ENCODE measurements at regions not wholly inside any gene's neighbourhood (a gene's known extent, or its start where the extent isn't known, plus 50 kb on each side); places are given as distances from the start of the nearest gene placed in this dataset.

DNA sequence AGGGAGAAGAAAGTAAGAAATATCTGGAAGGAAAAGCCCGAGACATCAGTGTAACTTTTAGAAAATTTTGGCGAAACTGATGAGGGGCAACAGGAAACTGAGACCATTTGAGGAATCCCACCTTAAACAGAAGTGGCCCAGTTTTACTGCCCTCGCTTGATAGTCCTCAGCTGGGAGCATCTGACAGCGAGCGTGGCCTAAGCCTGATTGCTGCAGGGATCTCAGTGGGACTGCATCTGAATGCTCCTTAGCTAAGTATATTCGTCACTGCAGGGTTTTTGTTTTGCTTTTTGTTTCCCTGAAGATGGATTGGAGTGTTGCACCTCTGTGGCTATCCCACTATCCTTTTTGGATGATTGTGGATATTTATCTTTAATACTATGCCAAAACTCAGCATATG, 262.7 kb upstream of the KLHL1 start:
- no peak for DNase-seq
- no peak for ATAC-seq
- H3K4me1 Mint-ChIP-seq: no peaks in the 10 kb centered on the region
- H3K4me3 Mint-ChIP-seq: no peak overlapping the region
- H3K27me3 Mint-ChIP-seq: no peaks in the 10 kb centered on the region
- peaks cover 0 to 3% of the 10 kb centered on the region in 2 donors for H3K9me3 Mint-ChIP-seq
- no peak overlapping the region for H3K27ac Mint-ChIP-seq

DNA sequence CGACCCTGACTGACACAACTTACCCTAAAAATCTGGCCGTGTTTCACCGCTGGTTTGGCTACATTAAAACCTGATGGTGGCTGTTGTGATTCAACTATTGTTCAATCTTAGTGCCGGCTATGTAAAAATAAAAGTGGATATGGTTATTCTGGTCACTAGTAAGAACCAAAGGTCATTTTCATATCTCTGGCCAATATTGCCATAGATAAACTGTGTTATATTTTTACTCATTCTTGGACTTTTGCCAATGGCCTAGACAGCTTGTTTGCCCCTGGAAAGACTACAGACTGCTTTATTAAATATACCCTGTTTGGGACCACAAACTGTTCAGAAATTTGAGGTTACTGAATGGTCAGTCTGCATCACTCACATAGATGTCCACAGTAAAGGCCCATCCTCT, 258.5 kb upstream of the KLHL1 start:
- Mint-ChIP-seq H3K9me3 (peaks cover 0 to 4% of the 10 kb centered on the region in 2 donors), H3K4me3 (no peak overlapping the region)

DNA sequence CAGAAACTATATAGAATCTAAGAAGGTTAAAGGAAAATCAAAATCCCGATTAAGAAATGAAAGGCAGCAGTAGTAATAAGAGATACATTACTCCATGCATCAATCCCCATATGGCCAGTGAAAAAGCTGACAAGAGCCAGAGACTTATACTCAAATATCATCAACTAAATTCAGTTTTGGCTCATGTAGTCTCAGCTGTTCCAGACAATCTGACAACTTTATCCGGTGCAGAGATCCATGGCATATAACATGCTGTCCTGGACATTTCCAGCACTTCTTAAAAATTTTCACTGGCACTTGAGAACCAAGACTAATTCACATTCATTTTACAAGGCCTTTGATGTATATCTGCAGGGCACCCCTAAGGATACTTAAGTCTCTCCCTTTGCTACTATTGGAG, 255.7 kb upstream of the KLHL1 start:
- ATAC-seq (no peak), DNase-seq (no peak)
- H3K4me3 Mint-ChIP-seq: no peak overlapping the region
- H3K27me3 Mint-ChIP-seq: no peaks in the 10 kb centered on the region
- no peak overlapping the region for H3K27ac Mint-ChIP-seq
- H3K9me3 Mint-ChIP-seq: peaks cover 2 to 4% of the 10 kb centered on the region in 2 donors
- H3K4me1 Mint-ChIP-seq: no peaks in the 10 kb centered on the region

More for the DNA sequence above, 258.5 kb upstream of the KLHL1 start:
- no peak for DNase-seq
- Mint-ChIP-seq H3K27me3 (no peaks in the 10 kb centered on the region), H3K4me1 (no peaks in the 10 kb centered on the region), H3K27ac (no peak overlapping the region)
- ATAC-seq: no peak

DNA sequence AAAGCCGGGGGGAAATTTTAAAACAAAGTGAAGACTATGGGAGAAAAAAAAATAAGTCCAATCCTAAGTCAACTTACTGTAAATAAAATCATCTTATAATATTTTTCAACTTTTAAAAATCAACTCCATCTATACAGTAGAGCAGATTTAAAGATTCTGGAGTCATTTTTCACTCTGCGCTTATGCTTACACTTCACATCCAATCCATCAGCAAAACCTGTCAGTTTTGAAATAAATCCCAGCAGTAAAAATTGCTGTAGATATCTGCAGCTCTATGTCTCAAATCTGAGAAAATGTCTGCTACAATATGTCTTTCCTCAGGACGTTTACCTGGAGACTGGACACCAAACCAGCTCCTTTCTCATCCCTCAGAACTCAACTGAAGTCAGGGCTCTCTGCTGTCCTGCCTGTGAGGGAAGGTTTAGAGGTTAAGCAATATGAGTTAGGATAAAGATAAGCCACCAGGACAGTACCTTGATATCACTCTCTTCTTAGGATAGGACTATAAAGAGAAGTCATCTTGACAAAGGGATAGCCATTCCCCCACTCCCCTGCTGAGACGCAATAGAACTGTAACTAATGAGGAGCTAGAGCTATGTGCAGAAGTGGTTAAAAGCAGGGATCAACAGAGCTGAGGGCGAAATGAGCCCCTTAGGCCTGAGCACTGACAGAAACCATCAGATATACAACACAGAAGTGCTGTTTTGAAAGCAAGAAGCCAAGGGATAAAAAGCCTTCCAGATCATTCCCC, 254.7 kb upstream of the KLHL1 start:
- ATAC-seq (no peak), DNase-seq (no peak)
- Mint-ChIP-seq H3K4me1 (no peaks in the 10 kb centered on the region), H3K27ac (no peak overlapping the region), H3K27me3 (no peaks in the 10 kb centered on the region), H3K9me3 (peaks cover 4 to 6% of the 10 kb centered on the region in 2 donors), H3K4me3 (no peak overlapping the region)

DNA sequence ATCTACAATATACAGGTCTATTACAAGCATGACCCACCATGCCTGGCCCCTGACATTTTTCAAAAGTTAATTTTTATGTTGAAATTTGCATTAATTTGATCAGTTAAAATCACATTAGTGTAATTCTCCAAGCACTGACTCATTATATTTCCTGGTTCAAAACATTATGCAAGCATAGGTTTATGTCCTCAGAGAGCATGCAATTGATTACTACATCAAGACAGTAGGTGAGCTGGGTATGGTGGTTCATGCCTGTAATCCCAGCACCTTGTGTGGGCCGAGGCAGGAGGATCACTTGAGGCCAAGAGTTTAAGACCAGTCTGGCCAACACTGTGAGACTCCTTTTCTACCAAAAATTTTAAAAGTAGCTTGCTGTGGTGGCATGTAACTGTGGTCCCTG, 248.8 kb upstream of the KLHL1 start:
- Mint-ChIP-seq H3K4me1 (no peaks in the 10 kb centered on the region), H3K27me3 (no peaks in the 10 kb centered on the region), H3K27ac (no peak overlapping the region), H3K4me3 (no peak overlapping the region), H3K9me3 (peaks cover 4 to 13% of the 10 kb centered on the region in 2 donors)
- DNase-seq (no peak), ATAC-seq (no peak)

DNA sequence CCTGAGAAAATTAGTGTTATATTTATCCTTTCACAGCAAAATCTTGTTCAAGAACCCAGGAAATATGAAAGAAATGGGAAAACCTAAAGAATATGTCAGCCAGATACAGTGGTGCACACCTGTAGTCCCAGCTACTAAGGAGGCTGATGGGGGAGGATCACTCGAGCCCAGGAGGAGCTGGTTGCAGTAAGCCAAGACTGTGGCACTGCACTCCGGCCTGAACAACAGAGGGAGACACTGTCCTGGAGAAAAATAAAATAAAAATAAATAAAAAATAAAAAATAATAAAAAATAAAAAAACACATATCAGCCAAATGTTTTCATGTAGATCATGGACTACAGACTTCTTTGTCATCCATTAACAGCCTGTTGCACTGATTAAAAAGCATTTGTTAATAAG, 244.8 kb upstream of the KLHL1 start:
- H3K4me1 Mint-ChIP-seq: no peaks in the 10 kb centered on the region
- H3K27me3 Mint-ChIP-seq: no peaks in the 10 kb centered on the region
- DNase-seq (no peak), ATAC-seq (no peak)
- H3K4me3 Mint-ChIP-seq: no peak overlapping the region
- peaks cover 4 to 7% of the 10 kb centered on the region in 2 donors for H3K9me3 Mint-ChIP-seq
- H3K27ac Mint-ChIP-seq: no peak overlapping the region

DNA sequence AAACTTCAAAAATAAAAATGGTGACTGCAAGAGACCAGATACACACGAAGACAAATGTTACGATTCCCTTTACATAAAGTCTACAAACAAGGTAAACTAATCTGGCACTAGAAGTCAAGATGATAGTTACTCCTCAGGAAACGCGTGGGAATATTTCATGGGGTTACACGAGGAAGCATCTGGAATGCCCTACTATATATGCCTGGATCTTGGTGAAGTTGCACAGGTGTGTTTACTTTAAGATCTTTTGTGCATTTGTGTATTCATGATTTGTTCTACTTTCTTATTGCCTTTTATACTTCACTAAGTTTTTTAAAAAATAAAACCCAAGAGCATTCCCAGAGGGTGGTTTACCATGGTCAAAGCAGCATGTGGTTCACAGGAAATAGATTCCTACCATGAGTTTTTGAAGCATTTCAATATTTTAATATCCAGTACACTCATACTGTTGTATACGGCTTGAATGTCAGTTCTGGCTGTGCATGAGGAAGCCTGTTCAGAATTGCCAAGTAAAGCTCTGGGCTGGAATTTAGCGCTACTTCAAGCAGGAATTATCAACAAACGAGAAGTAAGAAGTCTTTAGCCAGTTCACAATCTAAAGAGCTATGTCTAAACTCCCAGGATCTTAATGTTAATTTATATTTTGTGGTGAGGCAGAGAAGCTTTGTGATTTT, 239.8 kb upstream of the KLHL1 start:
- ATAC-seq (no peak), DNase-seq (no peak)
- H3K27me3 Mint-ChIP-seq: no peaks in the 10 kb centered on the region
- no peak overlapping the region for H3K27ac Mint-ChIP-seq
- H3K4me3 Mint-ChIP-seq: no peak overlapping the region
- H3K9me3 Mint-ChIP-seq: peaks cover 0 to 9% of the 10 kb centered on the region in 2 donors
- H3K4me1 Mint-ChIP-seq: no peaks in the 10 kb centered on the region

DNA sequence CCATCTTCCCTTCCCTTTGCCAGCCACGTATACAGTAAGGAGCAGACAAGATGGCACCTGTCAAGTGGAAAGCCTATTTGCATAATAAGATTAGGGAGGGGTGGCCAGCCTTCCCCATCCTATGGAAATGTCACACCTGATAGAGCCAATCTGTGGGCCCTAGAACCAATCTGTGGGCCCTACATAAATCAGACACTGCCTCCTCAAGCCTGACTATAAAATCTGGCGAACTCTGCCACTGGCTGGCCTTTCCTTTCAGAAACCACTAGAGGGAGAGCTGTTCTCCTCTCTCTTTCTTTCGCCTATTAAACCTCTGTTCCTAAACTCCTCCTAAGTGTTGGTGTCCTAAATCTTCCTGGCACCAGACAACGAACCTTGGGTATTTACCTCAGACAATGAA, 231.5 kb upstream of the KLHL1 start:
- Mint-ChIP-seq H3K27me3 (no peaks in the 10 kb centered on the region), H3K27ac (no peak overlapping the region), H3K4me1 (no peaks in the 10 kb centered on the region), H3K4me3 (no peak overlapping the region), H3K9me3 (peaks cover 5 to 7% of the 10 kb centered on the region in 2 donors)
- DNase-seq (no peak), ATAC-seq (no peak)

DNA sequence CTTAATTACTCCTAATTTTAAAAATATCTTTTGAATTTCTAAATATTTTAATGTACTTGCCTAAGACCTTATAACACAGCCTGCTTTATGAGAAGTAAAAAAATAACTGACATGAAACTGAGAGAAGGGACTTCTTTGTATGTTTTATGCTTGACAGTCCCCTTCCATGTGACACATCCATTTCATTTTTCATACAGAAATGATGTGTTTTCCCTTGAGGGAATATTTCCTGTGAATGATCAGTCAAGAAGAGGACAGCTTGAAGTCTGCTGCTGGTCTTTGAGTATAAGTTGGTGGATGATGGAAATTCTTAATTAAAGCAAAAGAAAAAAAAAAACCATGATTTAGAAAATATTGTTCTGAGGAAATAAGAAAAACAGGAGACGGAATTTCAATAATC, 230.4 kb upstream of the KLHL1 start:
- ATAC-seq: no peak
- Mint-ChIP-seq H3K9me3 (peaks cover 5 to 7% of the 10 kb centered on the region in 2 donors), H3K4me3 (no peak overlapping the region)

DNA sequence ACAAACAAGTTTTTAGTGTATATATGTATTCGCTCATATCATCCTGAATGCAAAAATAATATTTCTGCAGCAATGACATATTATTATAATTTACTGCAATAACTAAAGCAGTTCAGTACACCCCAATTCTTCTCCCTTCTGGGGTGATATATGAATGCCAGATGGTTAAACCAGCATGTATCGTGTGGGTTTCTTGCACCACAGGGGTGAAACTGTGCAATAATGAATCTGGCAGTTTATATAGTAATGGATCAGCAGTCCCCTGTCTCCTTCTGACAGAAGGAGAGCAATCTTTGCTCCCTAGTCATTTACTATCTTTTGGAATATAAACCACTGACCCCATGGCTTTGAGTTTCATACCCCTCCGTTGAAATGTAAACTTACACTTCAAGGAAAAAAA, 228.6 kb upstream of the KLHL1 start:
- no peaks in the 10 kb centered on the region for H3K4me1 Mint-ChIP-seq
- no peak for DNase-seq
- H3K27ac Mint-ChIP-seq: no peak overlapping the region
- H3K4me3 Mint-ChIP-seq: no peak overlapping the region
- H3K9me3 Mint-ChIP-seq: peaks cover 5% of the 10 kb centered on the region in 2 donors
- H3K27me3 Mint-ChIP-seq: no peaks in the 10 kb centered on the region
- ATAC-seq: no peak

More for the DNA sequence above, 230.4 kb upstream of the KLHL1 start:
- Mint-ChIP-seq H3K27me3 (no peaks in the 10 kb centered on the region), H3K4me1 (no peaks in the 10 kb centered on the region), H3K27ac (no peak overlapping the region)
- no peak for DNase-seq

DNA sequence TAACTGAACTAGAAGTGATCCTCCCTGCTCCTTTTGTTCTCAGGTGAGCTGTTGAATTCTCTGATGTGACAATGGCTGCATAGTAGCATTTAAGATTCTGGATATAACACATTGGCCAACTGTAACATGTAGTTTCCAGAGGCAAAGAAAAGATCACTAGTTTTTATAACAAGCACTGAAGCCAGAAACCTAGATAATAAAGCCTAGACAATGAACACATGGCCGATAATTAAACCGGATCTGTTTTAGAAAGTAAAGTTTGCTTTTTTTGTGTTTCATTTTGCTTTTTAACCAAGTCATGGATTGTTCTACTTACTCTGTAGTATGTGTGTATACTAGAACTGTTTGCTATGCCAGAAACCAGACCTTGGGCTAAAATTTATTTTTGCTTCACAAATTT, 225.5 kb upstream of the KLHL1 start:
- DNase-seq (no peak), ATAC-seq (no peak)
- peaks cover 5% of the 10 kb centered on the region in 2 donors for H3K9me3 Mint-ChIP-seq
- H3K4me3 Mint-ChIP-seq: no peak overlapping the region
- no peaks in the 10 kb centered on the region for H3K27me3 Mint-ChIP-seq
- no peak overlapping the region for H3K27ac Mint-ChIP-seq
- H3K4me1 Mint-ChIP-seq: no peaks in the 10 kb centered on the region

DNA sequence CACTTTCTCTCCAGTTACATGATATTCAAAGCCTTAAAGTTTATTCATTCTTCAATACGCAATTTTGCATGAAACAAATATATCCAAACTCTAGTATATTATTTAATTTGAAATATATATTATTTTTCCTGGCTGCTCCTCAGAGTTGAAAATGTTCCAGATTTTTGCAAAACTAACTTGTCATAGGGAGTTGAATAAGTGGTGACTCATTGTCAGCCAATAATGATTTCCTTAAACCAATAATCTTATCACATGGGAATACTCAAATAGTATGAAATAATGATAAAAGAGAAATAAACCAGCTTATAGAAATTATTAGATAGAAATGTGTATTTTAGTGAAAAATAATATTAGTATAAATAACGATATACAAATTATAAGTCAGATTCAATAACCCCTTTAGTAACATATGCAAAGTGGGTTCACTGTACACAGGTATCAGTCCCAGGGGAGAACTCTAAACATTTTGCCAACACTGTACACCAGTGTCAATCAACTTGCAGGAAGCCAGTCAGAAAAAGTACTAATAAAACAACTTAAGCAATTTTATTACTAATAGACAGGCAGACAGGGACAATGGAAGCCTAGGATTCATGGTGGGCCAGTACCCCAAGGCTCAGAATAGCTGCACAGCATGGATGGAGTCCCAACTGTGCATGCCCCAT, 222.6 kb upstream of the KLHL1 start:
- DNase-seq (no peak), ATAC-seq (no peak)
- no peak overlapping the region for H3K4me3 Mint-ChIP-seq
- no peak overlapping the region for H3K27ac Mint-ChIP-seq
- no peaks in the 10 kb centered on the region for H3K27me3 Mint-ChIP-seq
- no peaks in the 10 kb centered on the region for H3K4me1 Mint-ChIP-seq
- H3K9me3 Mint-ChIP-seq: peaks cover 0 to 12% of the 10 kb centered on the region in 2 donors

DNA sequence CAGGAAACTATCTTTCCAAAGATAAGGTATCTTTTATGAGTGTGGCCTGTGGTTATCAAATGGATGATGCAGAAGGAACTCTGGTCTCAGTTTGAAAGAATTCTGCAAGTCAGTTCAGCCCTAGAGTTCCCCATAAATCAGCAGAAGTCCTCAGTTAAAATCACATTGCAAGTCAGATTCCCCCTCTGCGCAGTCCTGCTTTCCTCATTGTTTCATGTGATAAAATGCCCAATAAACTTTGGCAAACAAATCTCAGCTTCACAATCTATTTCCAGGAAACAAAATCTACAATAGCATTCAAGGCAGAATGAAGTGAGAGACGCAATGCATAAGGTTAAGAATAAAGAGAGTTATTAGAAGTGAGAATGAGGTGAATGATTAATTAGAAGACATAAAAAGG, 216.3 kb upstream of the KLHL1 start:
- no peaks in the 10 kb centered on the region for H3K4me1 Mint-ChIP-seq
- ATAC-seq: no peak

DNA sequence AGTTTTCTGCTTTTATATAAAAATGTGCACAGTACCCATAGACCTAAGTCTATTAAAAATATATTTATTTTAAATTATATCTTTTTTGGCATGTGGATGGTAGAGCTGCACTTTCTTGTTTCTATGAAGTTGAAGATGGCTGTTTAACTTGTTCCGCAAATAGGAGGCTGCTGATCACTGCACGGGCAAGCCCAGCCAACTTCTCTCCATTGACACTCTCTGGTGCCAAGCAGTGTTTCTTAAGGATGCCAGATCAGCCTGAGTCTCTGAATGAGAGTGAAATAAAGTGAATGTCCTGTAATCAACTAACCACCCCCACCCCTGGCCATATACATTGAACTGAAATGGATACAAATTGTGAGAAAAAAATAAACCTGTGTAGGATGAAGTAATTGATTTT, 202.9 kb upstream of the KLHL1 start:
- H3K4me3 Mint-ChIP-seq: no peak overlapping the region
- H3K4me1 Mint-ChIP-seq: no peaks in the 10 kb centered on the region
- no peak overlapping the region for H3K27ac Mint-ChIP-seq
- no peaks in the 10 kb centered on the region for H3K27me3 Mint-ChIP-seq
- ATAC-seq (no peak), DNase-seq (no peak)
- no peaks in the 10 kb centered on the region for H3K9me3 Mint-ChIP-seq

More for the DNA sequence above, 216.3 kb upstream of the KLHL1 start:
- Mint-ChIP-seq H3K9me3 (peaks cover 0 to 16% of the 10 kb centered on the region in 2 donors), H3K27me3 (no peaks in the 10 kb centered on the region), H3K27ac (no peak overlapping the region), H3K4me3 (no peak overlapping the region)
- DNase-seq: no peak

DNA sequence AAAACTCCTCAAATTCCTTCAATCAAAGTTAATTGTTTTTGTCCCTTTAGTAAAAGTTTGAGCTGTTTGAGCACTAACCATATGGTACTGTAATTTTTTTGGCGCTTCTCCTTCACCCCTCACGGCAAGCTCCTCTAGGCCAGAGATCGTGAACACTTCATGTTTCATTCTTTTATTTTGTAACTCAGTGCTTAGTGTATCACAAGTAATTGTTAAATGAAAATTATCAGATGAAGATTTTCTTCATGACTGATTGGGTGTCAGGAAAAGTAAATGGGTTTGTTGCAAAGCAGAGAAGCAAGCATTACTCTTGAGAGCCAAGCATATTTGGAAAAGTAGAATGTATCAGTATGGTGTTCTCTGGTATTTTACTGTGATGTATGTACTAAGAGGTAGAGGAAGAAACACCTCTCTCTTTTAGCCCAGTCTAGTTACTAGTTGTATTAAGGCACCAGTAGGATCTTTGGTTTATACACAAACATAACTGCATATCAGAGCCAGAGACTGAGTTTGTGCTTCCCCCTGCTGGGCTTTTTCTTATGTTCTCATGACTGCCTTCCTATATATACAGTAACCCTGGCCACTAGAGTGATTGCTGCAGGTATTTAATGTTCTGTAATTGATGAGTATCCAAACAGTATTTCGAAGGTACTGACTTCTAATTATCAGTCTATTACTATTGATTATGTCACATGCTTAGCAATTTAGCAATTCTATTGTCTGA, 202.3 kb upstream of the KLHL1 start:
- DNase-seq: no peak

More for the DNA sequence above, 202.3 kb upstream of the KLHL1 start:
- Mint-ChIP-seq H3K27me3 (no peaks in the 10 kb centered on the region), H3K9me3 (no peaks in the 10 kb centered on the region), H3K27ac (no peak overlapping the region), H3K4me1 (no peaks in the 10 kb centered on the region), H3K4me3 (no peak overlapping the region)
- no peak for ATAC-seq

Measured in stimulated activated naive CD8-positive, alpha-beta T cell treated with anti-CD3 and anti-CD28 coated beads, Interleukin-15, amount 100 ng/mL, for 72 hours (primary cell).